Skin epidermis (tissue), 12 donors: ENCODE measurements at regions not wholly inside any gene's neighbourhood (a gene's known extent, or its start where the extent isn't known, plus 50 kb on each side); places are given as distances from the start of the nearest gene placed in this dataset.
"Not testable (repeated sequence)": the region's sequence is repeated elsewhere in the genome, so short reads cannot be mapped to it uniquely, and the experiment has no call there.

ENCODE experiments used
- H3K27ac ChIP-seq, 21 experiments: fragments of 200-600 bp; sonication (generic) in 11 of 21; one replicate each; pipeline ENCODE4 v1.5.0; 2020; ENCODE audit warnings: mild to moderate bottlenecking in 3 of 21, inconsistent platforms in 2 of 21, moderate library complexity in 2 of 21
- H3K4me3 ChIP-seq, 7 experiments: fragments of 200-600 bp; sonication (generic) in 2 of 7; one replicate each; pipeline ENCODE4 v1.5.0; 2020; ENCODE audit warnings: inconsistent platforms in 2 of 7, mild to moderate bottlenecking in 2 of 7, moderate library complexity in 1 of 7

DNA sequence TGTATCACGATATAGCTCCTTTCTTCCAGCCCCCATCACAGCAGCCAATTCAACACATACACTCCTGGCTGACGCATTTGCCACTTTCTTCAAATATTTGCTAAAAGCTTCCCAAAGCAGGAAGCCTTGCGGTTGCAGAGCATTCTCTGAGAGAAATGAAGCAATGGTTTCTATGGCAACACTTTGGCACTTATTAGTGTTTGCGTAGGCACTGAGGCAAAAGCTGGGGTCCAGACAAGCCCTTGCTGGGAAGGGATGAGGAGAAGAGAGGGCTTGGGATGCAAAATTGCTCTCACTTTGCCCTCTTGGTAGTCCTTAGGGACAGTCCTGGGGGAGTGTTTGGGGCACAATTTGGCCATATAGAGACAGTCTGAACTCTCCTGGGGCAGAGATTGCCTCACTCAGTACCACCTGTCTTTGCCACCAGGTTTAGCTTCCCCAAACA is 55.0 kb upstream of the PAK3 start:
- no peak overlapping the region for H3K27ac ChIP-seq
- H3K4me3 ChIP-seq, result no peak overlapping the region

DNA sequence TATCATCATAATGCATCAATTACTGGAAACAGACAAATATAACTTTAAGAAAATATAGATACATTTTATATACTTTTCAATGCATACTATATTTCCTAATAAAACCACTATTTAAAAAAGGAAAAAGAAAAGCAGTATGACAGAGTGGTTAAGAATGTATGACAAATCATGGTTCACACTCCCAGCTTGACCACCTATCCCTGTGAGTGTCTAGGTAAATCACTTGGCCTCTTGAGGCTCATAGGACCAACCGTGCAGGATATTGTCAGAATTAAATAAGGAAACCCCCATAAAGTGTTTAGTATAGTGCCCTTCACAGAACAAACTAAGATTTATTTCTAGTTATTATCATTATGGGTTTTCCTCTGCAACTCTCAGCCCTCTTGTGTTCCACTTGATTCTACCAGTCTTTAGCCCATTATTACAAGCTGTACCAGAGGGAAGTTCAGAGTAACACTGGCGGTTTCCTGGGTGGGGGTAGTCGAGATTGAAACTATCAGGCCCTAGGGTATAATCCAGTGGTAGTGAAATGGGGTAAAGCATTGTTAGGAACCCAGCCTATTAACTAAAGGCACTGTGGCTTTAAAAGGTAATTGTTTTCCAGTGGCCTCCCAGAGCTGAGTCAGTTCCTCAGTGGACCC is 55.5 kb upstream of the PAK3 start:
- H3K27ac ChIP-seq, result no peak overlapping the region
- no peak overlapping the region for H3K4me3 ChIP-seq

DNA sequence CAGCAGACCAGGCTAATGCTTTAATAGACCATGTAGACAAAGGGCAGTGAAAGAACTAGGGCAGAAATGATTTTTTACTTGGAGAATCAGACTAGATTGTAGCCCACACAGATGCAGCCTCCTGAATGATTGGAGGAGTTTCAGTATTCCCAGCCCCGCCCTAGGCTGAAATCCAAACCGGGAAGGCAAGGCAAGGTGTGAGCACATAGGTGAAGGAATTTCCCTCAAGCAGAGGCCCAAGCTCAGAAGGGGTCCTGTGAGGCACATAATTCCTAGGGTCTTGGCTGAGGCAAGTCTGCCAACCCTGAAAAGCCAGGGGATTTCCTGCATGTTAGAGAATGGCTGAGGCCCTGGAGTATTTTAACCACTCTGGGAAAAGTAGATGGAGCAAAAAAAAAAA is 56.4 kb upstream of the PAK3 start:
- no peak overlapping the region for H3K27ac ChIP-seq
- no peak overlapping the region for H3K4me3 ChIP-seq

DNA sequence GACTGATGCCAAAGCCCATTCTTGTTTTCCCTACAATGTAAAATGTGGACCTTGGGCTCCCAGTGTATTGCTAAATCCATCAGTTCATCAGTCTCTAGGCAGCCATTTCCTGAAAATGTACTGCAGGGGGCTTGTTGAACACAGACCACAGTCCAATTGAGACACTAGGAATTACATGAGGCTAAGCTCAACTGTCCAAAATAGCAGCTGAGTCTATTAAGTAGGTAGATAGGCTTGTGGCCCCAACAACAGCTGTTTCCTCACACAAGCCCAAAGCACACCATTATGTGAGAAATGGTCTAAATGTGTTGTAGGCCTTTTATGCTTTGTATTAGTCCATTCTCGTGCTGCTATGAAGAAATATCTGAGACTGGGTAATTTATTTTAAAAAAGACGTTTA is 60.0 kb upstream of the PAK3 start:
- Histone ChIP-seq H3K27ac (no peak overlapping the region), H3K4me3 (no peak overlapping the region)

DNA sequence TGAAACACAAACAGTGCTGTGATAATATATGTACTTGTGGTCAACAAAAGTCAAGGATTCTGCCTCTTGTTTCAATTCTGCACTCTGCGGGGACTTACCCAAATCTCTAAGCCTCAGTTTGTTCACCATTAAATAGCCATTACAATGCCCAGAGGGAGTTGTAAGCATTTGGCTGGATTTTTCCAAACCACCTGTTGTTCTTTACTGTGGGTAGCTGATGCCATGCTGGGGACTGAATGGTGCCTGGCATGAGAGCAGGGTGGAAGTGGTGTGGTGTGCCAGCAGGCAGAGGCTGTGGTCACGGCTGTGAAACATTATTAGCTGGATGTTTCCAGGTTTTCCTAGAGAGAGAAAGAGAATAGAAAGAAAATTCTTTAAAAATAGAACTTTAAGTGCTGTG is 60.7 kb upstream of the PAK3 start:
- no peak overlapping the region for H3K27ac ChIP-seq
- H3K4me3 ChIP-seq, result no peak overlapping the region

DNA sequence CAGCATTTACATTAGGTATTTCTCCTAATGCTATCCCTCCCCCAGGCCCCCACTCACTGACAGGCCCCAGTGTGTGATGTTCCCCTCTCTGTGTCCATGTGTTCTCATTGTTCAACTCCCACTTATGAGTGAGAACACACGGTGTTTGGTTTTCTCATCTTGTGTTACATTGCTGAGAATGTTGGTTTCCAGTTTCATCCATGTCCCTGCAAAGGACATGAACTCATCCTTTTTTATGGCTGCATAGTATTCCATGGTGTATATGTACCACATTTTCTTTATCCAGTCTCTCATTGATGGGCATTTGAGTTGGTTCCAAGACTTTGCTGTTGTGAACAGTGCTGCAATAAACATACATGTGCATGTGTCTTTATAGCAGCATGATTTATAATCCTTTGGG is 73.0 kb upstream of the PAK3 start:
- H3K27ac ChIP-seq, H3K4me3 ChIP-seq: not testable (repeated sequence)

DNA sequence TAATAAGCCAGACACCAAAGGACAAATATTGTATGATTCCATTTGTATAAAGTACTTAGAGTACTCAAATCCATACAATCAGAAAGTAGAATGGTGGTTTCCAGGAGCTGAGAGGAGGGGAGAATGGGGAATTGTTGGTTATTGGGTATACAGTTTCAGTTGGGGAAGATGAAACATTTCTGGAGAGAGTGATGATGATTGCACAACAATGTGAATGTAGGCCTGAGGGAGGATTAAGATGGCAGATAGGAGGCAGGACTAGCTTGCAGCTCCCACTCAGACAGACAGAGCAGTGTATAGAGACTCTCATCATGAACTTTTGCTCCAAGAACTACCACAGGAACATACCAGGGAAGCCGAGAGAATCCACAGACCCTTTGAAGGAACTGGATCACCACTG is 75.7 kb upstream of the PAK3 start:
- Histone ChIP-seq H3K27ac (no peak overlapping the region), H3K4me3 (no peak overlapping the region)

DNA sequence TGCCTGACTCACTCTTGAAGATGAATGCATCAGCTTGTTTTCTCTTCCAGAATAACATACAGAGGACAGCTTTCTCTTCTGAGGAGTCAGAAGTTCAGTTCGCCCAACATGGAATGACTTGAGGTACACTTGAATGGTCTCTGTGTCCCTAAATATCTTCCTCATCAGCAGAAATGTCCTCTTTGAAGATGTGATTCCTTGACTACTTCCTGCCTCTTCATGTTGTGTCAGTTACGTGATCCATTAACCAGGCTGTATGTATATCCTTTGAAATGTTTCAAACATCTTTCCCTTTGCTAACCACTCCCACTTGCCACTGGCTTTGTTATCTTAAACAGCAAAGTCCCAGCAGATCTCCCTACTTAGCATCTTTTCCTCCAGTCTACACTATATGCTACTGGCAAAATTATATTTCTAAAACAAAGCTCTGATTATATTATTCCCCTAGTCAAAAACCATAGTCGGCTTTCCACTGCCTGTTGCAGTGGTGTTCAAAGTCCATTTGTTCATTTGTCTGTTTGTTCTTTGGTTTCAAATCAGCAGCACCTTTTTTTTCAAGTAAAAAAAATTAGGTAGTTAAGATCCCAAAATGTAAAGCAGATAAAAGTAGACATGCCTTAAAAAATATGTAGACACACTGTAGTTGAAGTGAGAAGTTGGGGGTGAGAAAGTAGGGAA is 82.1 kb upstream of the PAK3 start:
- no peak overlapping the region for H3K27ac ChIP-seq
- no peak overlapping the region for H3K4me3 ChIP-seq

DNA sequence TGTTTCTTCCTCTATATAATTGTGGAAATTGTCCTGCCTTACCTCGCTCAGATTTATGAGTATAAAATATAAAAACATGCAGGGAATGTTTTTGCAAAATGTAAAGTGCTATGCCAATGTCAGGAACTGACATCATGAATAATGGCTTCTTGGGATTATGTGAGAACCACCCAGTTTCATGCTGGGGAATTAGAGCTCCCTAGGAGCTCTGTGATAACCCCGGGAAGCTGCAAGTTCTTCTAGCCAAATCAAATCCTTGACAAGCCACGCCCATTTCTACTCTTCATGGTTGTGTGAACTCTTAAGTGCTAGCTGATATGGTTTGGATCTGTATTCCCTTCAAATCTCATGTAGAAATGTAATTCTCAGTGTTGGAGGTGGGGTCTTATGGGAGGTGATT is 85.9 kb upstream of the PAK3 start:
- Histone ChIP-seq H3K4me3 (no peak overlapping the region), H3K27ac (no peak overlapping the region)

DNA sequence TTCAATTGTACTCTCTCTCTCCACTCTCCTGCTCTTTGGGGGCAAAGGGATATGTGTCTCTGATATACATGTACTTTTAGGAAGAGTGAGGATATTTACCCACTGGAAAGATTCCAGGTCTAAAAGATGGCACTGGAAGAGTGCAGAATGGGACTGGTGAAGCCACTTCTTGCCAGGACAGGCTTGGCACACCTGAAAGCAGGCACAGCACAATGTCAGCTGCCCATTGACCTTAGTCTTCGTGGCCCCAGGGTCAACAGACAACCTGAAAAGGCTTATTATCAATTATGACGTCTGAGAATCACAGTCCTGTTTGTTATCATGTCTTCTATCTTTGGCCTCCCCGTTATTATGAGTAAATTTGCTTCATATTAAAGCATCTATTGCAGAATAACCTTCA is 86.7 kb upstream of the PAK3 start:
- Histone ChIP-seq H3K4me3 (no peak overlapping the region), H3K27ac (no peak overlapping the region)

DNA sequence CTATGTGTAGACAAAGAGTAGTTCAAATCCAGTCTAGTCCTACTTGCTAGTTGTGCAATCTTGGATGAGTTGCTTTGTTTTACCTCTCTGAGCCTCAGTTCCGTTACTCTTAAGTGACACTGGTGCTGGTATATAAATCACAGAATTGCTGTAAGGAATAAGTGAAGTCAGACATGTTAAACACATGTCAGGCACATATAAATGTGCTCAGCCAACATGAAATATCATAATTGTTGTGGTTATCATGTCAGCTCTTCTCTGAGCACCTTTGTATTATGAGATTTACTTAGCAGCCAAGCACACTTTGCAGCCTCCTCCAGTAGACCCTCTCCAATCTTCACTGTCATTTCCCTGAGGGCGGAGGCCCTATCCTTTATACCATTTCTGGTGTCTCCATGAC is 87.9 kb upstream of the PAK3 start:
- Histone ChIP-seq H3K4me3 (no peak overlapping the region), H3K27ac (no peak overlapping the region)

DNA sequence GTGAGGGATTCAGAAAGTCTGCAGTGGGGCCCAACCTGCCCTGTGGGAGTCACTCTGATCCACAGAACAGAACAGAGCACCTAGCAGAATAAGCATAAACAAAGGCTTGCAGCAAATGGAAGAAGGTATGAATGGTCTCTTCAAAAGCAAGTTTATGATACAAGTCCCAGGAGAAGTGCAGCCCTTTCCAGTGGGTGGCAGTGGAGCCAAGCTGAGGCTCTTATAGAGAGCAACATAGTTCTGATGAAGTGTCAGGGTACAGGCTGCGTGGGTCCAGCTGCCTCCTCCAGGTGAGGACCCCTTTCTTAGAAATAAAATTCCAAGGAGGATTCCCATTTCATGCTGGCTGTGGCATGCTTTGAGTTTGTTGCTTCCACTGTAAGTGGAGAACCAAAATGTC is 88.8 kb upstream of the PAK3 start:
- H3K27ac ChIP-seq, result no peak overlapping the region
- H3K4me3 ChIP-seq, result no peak overlapping the region

DNA sequence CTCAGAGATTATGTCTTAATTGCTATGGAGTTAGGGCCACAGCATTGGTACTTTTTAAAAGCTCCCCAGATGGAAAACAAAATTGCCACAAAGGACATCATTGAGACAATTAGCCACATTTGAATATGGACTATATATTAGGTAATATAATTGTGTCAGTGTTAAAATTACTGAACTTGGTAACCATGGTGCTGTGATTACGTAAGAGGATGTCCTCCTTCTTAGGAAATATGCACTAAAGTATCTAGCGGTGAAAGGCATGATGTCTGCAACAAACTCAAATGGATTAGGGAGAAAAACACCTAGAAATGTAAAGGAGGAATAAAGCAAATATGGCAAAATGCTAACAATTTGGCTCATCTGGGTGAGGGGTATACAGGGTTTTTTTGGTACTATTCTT is 89.9 kb upstream of the PAK3 start:
- Histone ChIP-seq H3K27ac (no peak overlapping the region), H3K4me3 (no peak overlapping the region)

DNA sequence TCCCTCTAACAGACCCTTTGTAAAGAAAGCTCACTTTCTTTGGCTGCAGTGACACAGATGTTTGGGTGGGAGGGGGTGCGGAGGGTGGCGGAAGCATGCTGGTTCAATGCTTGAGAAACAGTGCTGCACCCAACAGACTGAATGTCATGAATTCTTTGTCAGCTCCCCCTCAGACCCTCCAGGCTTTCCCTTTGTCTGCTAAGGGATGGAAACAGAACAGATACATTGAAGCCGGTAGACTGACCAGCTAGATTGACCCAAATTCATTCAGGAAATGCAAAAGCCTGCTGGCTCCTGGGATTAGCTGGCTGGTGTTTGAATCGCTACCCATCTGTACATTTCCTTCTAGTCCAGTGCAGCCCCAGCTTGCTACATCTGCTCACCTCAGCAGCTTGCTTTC is 90.8 kb upstream of the PAK3 start:
- H3K27ac ChIP-seq, result no peak overlapping the region
- H3K4me3 ChIP-seq, result no peak overlapping the region

DNA sequence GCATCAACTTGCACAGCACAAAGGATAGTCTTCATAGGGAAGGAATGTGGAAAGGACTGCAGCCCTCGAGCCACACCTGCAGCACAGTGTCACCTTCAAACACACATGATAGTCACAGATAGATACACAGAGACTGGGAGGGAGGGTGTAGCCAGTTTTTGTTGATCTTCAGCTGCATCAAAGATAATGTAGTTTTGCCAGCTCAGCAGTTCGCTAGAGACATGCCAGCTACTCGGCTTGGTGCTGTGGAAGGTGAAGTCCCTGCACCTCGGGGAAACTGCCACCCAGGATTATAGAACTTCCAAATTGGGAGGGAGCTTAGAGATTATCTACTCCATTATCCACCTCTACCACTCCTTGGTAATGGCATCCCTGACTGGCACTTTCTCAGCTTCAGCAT is 92.9 kb upstream of the PAK3 start:
- Histone ChIP-seq H3K27ac (no peak overlapping the region), H3K4me3 (no peak overlapping the region)

DNA sequence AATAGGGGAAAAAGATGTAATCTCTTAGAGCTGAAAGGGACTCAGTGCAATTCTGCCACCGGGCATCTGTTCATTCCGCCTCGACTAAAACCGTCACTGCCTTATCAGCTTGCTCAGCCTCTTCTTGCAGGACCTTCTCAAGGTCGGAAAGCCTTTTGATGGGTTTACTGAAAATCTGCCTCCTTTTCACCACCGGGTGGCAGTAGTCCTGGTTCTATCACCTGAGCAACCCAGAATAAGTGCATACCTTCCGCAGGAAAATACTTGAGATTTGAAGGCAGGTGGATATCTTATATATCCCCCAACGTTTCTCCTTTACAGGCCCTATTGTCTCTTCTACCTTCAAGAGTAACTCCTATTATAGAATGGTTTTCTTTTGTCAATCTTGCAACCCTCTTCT is 103.4 kb upstream of the PAK3 start:
- Histone ChIP-seq H3K27ac (no peak overlapping the region), H3K4me3 (no peak overlapping the region)

DNA sequence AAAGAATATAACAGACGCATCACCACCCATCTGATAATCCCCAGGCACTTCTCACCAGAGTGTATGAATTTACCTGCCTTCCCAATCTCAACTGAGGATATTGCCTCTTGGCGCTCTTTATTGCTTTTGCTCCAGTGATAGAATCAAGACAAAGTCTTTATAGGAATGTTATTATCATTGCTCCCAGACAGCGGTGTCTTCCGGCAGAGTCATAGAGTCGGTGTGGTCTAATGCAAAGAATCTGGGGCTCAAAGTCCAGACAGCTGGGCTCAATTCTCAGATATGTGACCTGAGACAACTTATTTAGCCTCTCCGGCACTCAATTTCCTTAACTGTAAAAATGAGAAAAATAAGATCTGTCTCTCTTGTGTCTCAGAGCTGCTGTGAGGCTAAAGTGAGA is 106.1 kb upstream of the PAK3 start:
- no peak overlapping the region for H3K27ac ChIP-seq
- H3K4me3 ChIP-seq, result no peak overlapping the region

DNA sequence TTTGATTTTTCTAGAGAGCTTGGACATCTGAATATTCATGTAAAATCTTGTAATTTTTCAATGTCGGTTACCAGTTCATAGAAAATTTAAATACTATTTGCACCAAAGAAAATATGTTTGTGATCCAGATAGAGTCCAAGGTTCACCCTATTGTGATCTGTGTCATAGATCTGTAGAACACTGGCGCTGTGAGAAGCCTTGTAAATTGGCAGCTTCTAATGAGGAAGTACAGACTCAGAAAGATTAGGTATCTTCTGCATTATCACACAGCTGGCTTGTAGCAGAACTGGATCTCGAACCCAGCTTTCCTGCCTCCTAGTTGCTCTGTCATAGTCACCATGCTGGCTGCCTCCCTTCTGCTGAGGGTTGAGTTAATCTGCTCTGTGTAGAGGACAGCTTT is 106.5 kb upstream of the PAK3 start:
- no peak overlapping the region for H3K4me3 ChIP-seq
- no peak overlapping the region for H3K27ac ChIP-seq

DNA sequence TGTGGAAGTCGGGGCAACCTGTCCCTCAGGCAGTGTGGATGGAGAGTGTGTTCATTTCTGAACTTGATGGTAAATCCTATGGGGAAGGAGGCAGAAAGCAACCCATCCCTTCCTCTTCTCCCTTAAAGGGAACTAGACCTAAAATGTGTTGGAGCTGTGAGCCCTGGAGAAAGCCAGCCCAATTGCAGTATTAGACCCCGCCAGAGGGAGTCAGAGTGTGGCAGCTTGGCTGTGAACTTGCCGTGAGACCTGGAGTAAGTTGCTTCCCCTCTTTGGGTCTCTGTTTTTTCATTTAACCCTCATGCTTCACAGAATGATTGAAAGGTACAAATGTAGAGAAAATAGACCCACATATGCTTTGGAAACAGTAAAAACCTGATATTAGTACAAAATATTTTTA is 108.7 kb upstream of the PAK3 start:
- no peak overlapping the region for H3K4me3 ChIP-seq
- H3K27ac ChIP-seq, result no peak overlapping the region

DNA sequence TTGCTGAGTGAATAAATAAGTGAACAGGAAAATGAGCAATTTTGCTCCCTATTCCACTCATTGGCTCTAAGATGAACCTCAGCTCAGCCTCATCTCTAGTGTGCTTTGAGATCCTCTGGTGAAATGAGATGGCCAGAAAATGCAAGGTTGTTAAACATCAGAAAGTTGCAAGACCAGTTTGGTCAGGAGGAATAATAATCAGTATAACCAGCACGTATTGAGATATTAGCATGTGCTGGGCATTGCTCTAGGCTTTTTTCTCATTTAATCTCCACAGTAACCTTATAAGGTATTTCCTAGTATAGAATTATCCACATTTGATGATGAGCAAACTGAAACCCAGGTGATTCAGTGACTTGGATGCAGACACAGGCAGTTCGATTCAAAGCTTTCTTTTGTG is 110.5 kb upstream of the PAK3 start:
- H3K4me3 ChIP-seq, result no peak overlapping the region
- no peak overlapping the region for H3K27ac ChIP-seq

DNA sequence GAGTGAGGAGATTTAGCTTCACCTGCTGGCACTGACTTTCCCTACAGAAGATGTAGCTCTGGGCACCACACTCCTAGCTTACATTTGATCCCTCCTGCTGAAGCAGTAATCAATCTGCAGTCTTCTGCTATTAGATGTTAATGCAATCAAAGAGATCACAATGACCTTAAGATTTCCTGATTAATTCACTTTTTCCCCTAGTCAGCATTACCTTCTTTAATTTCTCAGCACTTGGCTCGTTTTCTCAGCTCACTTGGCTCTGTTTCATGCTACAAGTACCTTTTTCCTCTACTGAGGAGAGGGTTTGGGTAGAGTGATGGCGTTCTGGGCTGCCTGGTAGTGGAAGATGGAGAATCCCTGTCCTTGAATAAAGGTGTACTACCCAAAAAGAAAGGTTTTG is 113.0 kb upstream of the PAK3 start:
- Histone ChIP-seq H3K4me3 (no peak overlapping the region), H3K27ac (no peak overlapping the region)

DNA sequence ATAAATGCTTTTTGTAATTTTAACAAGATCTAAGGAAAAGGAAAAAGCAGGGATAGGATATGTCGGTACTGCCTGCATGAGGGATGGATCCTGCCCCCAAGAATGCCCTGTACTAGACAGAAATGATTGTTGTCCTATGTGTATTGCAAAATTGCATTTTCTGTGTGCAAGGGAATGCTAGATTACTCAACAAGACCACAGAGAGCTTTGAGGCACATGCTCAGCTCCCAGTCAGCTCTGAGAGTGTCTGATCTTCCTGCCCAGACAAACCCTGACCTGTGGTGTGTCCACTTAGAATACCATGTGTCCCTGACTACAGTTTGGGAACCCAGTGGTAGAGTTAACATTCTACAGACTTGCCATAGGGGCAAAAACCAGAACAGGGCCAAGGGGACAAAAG is 129.2 kb upstream of the PAK3 start:
- Histone ChIP-seq H3K4me3 (no peak overlapping the region), H3K27ac (no peak overlapping the region)
